Lower lobe of right lung (tissue), 2 donors: ENCODE measurements at regions not wholly inside any gene's neighbourhood (a gene's known extent, or its start where the extent isn't known, plus 50 kb on each side); places are given as distances from the start of the nearest gene placed in this dataset.
"Not testable (repeated sequence)": the region's sequence is repeated elsewhere in the genome, so short reads cannot be mapped to it uniquely, and the experiment has no call there.

Experiments
- ATAC-seq, 2 donors: fragments of 200-7000 bp; cut with Tn5 transposase; one replicate each; pipeline ENCODE4 v1.9.1; 2020 to 2022; ENCODE audit warnings: mild to moderate bottlenecking in 2 of 2, moderate library complexity in 2 of 2
- DNase-seq: peaks from one replicate; pipeline ENCODE4 v3.0.0-alpha.2; 2020
- H3K27ac ChIP-seq: fragments of 200-600 bp; one replicate; pipeline ENCODE4 v1.8.0; 2022
- H3K27me3 ChIP-seq: fragments of 200-600 bp; one replicate; pipeline ENCODE4 v1.8.0; 2022; ENCODE audit warnings: low read depth
- H3K36me3 ChIP-seq: fragments of 200-600 bp; one replicate; pipeline ENCODE4 v1.8.0; 2022; ENCODE audit warnings: mild to moderate bottlenecking
- H3K4me1 ChIP-seq: fragments of 200-600 bp; one replicate; pipeline ENCODE4 v1.8.0; 2022
- H3K4me3 ChIP-seq: fragments of 200-600 bp; one replicate; pipeline ENCODE4 v1.8.0; 2022; ENCODE audit warnings: mild to moderate bottlenecking
- H3K9me3 ChIP-seq: fragments of 200-600 bp; one replicate; pipeline ENCODE4 v1.8.0; 2022
- intact Hi-C: fragments of 100-400 bp; cut with DNase I; formaldehyde crosslinking; loops from one replicate; pipeline ENCODE4 v1.11.0; 2022
- donor health status: DM: no; HTN: yes; CAD: no; lungs with severe emphysema.

DNA sequence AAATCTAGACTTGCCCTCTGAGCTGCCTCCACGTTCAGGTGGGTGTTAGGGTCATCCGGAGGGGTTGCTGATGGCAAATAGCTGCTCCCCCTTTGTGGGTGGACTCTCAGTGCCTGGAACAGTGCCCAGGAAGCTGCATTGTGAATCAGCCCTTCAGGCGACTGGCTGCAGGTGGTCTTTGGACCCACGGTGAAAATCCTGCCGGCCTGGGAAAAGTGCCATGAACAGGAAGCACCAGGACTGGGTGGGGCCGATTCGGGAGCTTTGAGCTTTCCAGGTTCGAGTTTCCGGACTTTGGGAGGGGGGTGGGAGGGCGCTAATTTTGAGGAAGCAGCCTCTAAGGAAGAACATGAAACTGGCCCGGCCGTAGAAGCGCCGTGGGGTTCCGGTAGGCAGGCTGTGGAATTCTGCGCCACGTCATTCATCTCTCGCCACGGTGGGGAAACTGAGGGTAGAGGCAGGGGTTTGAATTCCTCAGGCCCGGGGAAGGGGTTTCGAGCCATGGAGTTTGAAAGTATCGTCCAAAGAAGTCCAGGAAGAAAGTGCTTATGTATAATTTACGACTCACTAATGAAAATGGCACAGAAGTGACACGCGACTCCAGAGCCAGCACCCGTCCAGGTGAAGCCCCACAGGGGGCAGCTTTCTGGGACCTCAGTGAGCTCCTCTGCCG is 199.4 kb downstream of the BANP start:
- H3K27ac ChIP-seq, H3K36me3 ChIP-seq, H3K9me3 ChIP-seq, intact Hi-C loops, H3K4me3 ChIP-seq, H3K4me1 ChIP-seq, ATAC-seq, H3K27me3 ChIP-seq: not testable (repeated sequence)
- peak; percentile 11 for DNase-seq

DNA sequence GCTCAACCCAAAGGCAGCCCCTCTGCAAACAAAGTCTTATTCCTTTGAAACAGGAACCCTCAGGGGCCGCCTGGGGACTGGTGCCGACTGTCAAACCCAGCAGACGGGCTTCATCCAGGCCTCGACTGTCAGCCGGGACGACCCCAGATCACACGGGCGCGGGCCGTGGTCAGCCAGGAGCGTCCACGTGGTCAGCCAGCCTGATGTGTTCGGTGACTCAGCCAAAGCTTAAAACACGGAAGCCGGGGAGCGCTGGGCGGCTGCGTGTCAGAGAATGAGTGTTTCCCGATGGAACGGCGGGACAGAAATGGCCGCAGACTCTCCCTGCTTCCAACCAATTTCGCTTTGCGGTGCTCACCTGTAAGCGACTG is 199.9 kb downstream of the BANP start:
- H3K27me3 ChIP-seq, H3K4me1 ChIP-seq, H3K9me3 ChIP-seq, H3K27ac ChIP-seq, intact Hi-C loops, H3K36me3 ChIP-seq, H3K4me3 ChIP-seq: not testable (repeated sequence)
- ATAC-seq (peak; percentile 28 to 47), DNase-seq (peak; percentile 51)

DNA sequence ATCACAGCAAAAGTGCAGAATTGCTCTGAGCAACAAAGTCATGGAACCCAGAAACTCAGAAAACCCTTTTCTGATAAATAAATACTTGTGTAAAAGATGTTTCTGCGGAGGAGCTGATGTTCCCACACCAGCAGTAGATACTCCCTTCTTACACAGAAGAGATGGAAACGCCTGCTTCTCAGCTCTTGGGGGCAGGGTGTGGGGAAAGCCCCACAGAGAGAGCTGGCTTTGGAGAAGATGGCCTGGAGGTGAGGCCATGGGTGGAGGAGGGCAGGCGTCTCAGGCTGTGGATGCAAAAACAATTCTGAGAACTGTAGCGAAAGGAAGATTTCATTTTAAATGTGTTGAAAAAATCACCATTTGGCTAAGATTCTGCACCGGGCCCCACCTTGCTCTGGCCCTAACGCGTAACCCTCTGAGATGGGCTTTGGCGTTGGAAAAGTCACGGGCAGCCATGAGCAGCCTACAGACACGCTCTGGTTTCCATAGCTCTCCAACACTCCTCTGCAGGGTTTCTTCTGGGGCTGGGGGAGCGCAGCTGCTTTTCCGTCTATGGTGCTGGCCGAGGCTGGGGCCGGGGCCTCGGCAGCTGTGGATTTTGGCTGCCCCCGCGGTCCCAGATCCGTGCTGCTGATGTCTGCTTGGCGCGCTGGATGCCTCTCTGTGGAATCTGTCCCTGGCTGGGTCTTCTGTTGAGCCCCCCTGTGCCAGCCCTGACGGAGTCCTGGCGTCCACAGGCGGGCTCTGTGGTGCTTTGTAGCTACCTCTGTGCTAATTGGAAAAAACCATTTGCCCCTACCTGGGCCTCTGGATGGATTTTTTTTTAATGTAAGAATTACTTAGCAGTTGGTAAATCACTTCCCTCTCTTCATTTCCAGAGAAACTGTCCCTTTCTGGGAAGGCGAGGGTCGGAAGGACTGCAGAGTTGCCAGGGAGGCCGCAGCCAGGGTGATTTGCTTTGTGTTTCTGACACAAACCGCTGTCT is 200.9 kb downstream of the BANP start:
- ATAC-seq, result peak in 1 of 2 donors; percentile 21

DNA sequence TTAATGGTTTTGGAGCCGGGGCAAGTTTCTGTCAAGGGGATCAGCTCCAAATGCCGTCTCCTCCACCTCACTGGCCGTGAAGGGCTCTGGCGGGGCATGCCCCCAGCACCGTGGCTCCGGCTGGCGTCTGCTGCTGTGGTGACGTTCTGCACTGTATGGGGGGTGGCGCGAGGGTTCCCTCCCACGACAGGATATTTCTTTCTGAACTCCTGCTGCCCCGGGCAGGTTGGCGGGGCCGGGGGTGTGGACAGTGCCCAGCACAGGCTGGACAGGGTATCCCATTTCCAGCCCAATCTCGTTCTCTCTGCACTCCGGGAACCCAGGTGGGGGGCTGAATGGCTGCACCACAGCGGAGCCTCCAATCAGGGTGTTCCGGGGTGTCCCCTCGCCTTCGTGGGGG is 201.6 kb downstream of the BANP start:
- H3K9me3 ChIP-seq, intact Hi-C loops, H3K27ac ChIP-seq, H3K36me3 ChIP-seq, H3K4me1 ChIP-seq, H3K4me3 ChIP-seq, H3K27me3 ChIP-seq: not testable (repeated sequence)
- DNase-seq (peak; percentile 36), ATAC-seq (peak; percentile 28 to 49)

More for the DNA sequence above, 200.9 kb downstream of the BANP start:
- H3K36me3 ChIP-seq, H3K27me3 ChIP-seq, H3K9me3 ChIP-seq, H3K4me3 ChIP-seq, H3K4me1 ChIP-seq, intact Hi-C loops, H3K27ac ChIP-seq: not testable (repeated sequence)
- DNase-seq, result peak; percentile 29

DNA sequence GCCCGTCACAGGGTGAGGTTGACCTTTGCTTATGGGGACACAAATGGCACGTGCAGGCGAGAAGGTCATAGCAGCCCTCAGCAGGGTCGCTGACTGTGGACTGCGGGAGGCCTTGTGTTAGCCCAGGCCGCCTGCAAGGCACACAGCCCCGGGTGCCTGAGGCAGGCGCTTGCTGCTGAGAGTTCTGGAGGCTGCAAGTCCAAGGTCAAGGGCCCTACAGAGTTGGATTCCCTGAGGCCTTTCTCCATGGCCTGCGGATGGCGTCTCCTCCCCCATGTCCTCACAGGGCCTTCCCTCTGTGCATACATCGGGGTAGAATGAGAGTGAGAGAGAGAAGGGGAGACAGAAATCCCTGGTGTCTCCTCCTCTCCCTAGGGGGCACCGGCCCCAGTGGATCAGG is 202.3 kb downstream of the BANP start:
- peak; percentile 37 for DNase-seq
- H3K4me3 ChIP-seq, H3K4me1 ChIP-seq, H3K27ac ChIP-seq, H3K9me3 ChIP-seq, intact Hi-C loops, H3K27me3 ChIP-seq, H3K36me3 ChIP-seq, ATAC-seq: not testable (repeated sequence)

DNA sequence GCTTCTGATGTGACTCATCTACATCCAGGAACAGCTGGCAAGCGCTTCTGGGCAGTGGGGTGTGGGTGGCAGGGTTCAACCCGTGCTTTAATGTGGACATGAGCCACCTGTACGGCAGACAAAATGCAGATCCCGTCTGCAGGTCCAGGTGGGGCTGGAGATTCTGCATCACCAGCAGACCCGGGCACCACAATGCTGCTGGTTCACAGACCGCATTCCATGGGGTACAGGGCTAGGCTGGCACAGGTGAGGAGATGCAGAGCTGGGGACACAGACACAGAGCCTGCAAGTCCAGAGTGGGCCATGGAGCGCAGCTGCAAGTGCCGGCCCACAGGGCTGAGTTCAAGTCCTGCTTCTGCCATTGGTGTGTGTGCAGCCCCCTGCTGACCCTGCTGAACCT is 203.7 kb downstream of the BANP start:
- peak; percentile 14 for DNase-seq
- H3K27ac ChIP-seq, H3K36me3 ChIP-seq, ATAC-seq, intact Hi-C loops, H3K27me3 ChIP-seq, H3K9me3 ChIP-seq, H3K4me1 ChIP-seq, H3K4me3 ChIP-seq: not testable (repeated sequence)

DNA sequence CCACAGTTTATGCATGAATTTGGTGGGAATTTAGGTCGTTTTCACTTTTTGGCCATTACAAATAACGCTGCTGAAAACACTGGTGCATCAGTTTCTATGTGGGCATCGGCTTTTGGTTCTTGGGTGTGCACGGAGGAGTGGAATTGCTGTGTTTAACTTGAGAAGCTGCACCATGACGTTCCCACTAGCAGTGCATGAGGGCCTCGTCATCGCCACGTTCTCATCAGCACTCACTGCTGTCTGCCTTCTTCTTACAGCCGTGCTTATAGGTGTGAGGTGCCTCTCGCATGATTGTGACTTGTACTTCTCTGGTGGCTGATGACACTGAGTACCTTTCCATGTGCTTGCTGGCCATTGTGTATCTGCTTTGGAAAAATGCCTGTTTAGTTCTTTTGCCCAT is 204.4 kb downstream of the BANP start:
- H3K36me3 ChIP-seq, H3K4me3 ChIP-seq, intact Hi-C loops, H3K9me3 ChIP-seq, H3K27me3 ChIP-seq, ATAC-seq, H3K4me1 ChIP-seq, H3K27ac ChIP-seq: not testable (repeated sequence)
- DNase-seq, result peak; percentile 6

DNA sequence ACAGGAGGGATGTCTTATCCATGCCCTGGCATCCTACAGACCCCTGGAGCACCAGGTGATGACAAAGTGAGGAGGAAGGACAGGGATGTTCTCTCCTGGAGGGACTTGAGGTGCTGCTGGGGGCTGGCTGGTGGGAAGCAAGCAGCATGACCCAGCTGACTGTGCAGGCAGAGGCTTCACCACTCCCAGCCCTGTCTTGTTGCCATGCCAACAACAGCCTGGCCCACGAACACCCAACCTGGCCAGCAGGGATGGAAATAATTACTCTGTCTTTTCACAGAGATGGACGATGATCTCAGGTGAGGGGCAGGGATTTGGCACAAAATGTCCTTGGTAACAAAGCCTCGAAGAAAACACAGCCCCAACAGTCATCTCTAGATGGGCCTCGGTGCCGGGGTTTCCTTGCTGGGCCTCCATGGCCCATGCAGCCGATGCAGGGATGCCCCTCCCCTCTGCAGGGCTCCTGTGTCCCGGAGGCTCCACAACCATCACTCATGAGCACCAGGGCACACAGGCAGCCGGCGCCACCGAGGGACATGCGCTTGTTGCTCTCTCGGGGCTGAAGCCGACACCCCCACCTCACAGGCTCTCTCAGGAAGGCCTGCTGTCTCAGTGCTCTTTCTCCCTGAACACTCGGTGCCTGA is 205.5 kb downstream of the BANP start:
- DNase-seq, result peak; percentile 18
- H3K27ac ChIP-seq, H3K9me3 ChIP-seq, H3K4me1 ChIP-seq, ATAC-seq, H3K36me3 ChIP-seq, intact Hi-C loops, H3K27me3 ChIP-seq, H3K4me3 ChIP-seq: not testable (repeated sequence)

DNA sequence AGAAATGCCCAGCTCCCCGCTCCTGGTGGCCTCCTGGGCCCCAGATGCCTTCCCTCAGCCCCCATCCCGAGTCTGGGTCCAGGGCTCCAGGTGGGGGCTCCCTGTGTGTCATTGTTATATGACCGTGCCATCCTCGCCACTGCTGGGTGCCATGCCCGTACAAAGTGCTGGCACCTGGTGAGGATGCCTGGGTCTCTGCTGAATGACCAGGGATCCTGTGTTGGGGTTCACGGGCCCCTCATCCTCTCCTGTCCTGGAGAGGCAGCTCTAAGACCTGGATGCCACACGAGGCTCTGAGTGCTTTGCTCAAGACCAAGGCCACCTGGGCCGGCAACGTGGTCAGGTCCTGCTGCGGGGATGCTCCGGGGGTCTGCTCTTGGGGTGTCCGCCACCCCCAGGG is 206.5 kb downstream of the BANP start:
- H3K36me3 ChIP-seq, H3K4me3 ChIP-seq, H3K9me3 ChIP-seq, H3K4me1 ChIP-seq, intact Hi-C loops, ATAC-seq, H3K27me3 ChIP-seq, H3K27ac ChIP-seq: not testable (repeated sequence)
- DNase-seq, result peak; percentile 11

DNA sequence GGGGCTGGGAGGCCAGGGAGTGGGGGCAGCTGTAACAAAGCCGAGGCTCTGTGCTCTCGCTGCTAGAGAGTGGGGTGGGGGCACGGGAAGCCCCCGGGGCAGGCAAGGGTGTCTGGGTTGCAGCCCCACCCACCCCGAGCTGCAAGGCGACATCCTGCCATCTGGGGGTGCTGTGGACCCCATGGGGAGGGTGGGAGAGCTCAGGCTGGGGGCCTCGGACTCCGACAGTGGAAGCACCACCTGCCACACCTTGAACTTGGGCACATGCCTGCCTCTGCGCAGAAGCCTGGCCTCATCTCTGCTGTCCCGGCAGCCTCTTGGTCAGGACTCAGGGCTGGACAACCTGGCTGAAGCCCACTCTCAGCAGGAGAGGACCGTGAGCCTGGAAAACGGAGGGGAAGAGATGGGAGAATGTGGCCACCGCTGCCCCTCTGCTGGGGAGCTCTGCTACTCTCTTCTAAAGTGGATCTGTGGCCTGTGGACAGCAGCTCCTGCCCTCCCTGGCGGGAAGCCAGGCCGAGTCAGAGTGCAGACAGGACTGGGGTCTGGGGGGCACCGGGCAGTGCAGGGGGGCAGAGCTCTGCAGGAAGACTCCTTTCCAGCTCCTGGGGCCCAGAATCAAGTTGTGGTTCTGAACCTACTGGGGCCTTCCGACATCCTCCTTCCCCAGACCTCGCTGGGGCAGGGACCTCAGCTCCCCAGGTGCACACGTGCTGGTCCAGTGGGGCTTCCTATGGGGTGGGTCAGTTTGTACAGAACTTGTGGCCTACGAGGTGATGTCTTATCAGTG is 207.2 kb downstream of the BANP start:
- H3K27me3 ChIP-seq, H3K36me3 ChIP-seq, ATAC-seq, H3K4me3 ChIP-seq, H3K4me1 ChIP-seq, H3K9me3 ChIP-seq, H3K27ac ChIP-seq, intact Hi-C loops: not testable (repeated sequence)
- DNase-seq, result peak; percentile 22

DNA sequence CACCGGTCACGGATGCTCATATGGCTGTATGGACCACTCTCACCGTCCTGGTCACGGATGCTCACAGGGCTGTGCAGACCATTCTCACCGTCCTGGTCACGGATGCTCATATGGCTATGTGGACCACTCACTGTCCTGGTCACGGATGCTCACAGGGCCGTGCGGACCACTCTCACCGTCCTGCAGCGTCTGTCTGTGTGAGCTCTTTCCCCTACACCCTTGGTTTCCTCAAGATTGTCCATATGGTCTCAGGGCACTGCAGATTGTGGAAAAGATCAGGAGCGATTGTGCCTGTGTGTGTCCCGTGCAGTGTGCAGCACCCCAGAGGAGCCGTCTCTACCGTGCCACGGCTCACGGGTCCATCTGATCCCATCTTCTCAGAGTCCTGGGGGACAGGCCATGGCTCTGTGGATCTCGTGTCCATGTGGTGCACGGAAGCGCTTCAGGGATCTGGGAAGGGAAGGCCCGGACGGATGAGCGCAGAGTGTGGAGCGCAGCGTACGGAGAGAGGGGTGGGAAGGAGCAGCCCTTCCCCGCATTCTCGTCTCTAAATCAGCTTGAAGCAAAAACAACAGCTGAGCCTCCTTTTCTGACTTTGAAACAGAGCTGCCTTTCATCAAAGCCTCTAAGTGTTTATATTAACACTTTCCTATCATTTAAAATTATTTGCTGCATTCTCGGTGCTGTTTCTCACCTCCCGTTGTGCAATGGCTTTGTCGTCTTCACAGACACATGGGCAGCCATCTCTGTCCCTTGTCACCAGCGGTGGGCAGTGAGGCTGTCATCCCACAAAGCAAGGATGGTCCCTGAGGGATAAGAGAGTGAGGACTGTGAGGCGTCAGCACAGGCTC is 208.0 kb downstream of the BANP start:
- DNase-seq, result peak; percentile 23
- H3K27me3 ChIP-seq, H3K4me1 ChIP-seq, intact Hi-C loops, ATAC-seq, H3K9me3 ChIP-seq, H3K4me3 ChIP-seq, H3K36me3 ChIP-seq, H3K27ac ChIP-seq: not testable (repeated sequence)

DNA sequence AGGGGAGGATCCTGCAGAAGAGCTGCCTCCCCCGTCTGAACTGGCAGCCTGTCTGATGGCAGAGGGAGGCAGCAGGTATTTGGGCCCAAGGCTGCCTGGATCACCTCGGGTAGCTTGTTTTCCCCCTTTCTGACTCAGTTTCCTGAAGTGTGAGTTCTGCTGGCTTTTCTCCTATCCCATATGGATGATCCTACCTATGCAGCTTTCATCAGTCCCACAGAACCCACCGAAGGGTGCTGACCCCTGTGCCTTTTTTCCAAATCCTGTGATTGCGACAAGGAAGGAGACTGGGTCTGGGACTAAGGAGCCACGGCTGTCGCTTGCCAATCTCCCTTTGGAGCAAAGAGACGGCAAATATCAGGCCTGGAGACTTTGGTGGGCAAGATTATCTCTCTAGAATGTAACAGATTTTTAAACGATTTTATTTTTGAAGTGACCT is 208.7 kb downstream of the BANP start:
- H3K9me3 ChIP-seq, H3K4me3 ChIP-seq, DNase-seq, H3K27ac ChIP-seq, H3K4me1 ChIP-seq, H3K36me3 ChIP-seq, ATAC-seq, intact Hi-C loops, H3K27me3 ChIP-seq: not testable (repeated sequence)
